ENCODE measurements at regions not wholly inside any gene's neighbourhood (a gene's known extent, or its start where the extent isn't known, plus 50 kb on each side); places are given as distances from the start of the nearest gene placed in this dataset.

DNA sequence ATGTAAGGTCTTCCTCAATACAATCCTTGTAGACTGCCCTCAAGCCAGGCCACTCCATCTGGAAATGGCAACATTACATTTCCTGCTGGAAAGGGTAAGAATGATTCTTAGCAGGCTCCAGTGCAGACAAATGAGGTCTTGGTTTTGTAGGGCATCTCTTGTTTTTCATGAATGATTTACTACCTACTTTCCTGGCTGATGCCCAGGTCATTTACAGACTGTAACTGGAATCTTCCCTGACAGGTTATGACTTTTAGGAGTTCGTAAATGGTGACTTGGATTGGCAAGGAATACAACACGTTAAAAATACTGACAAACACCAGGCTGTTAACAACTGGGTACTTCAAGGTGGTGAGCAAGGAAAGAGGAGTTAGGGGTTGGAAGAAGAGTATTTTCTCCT lies 510.5 kb upstream of the TNC start:
- DNase-seq, result no peak

DNA sequence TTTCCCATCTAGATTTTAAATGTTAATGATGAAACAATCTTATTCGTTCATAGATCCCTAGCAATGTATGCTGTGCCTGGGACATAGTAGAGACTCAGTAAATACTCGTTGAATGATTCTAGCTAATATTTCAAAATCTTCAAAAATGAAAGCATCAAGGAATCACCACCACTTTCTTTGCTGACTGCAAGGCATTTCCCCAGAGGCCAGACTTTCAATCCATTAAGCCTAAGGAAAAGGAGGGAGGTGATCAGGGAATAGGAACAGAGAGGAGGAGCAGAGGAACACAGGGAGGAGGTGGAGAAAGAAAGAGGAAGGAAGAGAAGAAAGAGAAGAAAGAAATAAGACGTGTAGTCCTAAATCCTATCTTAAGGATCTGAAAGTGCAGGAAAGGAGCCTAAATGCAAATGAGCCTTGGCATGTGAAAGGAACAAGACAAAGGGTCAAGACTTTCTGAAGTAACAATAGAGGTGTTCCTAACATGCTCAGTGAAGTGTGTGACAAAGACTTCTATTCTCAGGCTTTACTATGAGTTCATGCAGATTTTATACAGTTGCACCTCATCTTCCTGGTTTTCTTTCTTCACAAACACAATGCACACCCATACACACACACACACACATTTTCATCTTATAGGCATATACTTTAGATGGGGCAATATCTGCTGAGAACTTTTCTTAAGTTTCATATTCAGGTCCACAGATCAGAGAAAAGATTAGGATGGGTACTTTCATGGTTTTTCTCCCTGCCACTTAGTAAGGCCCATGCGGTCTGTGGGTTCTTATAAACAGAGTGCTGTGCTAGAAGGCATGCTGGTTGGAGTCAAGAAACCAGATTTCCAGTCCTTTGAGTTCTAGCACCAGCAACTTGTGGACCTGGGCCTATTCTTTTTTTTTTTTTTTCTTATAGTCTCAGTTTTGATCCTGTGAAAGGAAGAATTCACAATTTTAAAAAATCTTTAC lies 512.2 kb upstream of the TNC start:
- DNase-seq, result no peak

DNA sequence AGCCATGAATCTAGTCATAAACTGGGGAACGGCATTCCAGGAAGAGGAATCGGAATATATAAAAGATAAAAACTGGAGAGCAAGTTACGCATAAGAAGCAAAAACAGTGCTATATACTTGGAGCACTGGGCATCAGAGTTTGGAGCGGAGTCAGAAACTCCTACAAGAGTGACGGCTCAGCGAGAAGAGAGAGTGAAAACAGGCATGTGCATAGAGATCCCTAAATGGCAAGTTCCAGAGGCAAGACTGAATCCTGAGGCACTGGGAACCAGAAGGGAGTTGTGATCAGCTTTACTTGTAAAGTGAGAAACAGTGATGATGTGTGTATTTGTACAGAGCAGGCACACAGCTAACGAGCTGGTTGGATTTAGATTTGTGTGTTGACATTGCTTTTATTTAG lies 514.4 kb upstream of the TNC start:
- no peak for DNase-seq

DNA sequence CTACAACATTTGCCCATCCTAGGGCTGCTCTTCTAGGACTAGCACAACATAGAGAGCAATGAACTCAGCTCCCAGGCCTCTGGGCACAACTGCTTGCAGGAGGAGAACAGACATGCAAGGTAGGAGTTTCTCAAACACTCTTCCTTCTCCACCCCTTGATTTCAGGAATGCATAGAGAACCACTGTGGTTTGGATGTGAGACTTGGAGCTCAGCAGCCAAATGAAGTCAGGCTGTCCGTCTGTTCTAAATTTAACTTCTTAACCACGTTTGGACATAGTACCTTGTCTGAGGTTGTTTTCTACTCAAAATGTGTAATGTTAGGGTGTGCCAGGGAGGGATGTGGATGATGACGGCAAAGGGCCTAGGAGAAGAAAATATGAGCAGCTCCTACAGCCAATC lies 515.1 kb upstream of the TNC start:
- no peak for DNase-seq

DNA sequence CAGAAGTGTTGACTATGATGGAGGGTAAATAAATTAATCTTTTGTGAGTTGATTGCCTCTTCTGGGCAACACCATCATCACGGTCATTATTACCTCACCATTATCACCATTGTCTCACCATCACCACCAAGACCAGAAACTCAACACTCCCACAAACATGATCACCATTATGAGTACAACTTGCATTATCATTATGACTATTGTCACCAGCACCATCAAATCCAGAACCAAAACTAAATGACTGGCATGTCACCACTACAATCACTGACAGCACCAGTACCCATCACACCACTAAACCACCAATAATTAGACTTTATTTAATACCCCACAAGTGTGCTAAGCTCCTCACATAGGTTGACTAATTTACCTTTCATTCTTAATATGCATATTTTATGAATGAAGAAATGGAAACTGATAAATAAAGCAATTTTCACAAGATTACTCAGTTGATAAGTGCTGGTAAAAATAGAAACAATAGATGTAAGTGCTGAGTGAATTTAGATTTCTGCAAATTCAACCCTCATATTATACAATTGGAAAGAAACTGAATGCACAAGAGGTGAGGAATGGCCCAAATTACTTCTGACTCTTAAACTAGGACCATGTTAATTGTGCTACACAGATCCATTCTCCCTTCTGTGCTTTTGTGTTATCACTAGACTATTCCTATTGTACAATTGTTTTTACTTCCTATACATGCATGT lies 517.8 kb upstream of the PAPPA start:
- DNase-seq, result no peak

DNA sequence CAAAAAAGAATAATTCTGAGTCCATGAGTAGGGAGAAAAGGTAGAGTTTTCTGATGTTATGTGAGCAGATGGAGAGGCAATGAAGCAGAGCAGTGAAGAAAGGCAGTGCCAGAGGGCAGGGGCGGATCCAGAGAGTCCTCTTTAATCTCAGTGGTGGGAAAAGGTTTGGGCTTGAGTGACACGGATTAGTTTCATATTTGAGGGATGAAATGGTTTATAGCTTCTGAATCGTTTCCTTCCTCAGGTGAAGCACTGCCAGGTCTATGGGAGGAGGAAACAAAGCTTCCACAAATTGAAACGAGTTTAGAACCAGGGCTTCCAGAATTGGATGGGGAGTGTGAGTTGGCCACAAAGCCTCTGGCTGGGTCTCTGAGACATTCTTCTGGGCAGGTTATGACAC lies 517.0 kb upstream of the PAPPA start:
- no peak for DNase-seq

DNA sequence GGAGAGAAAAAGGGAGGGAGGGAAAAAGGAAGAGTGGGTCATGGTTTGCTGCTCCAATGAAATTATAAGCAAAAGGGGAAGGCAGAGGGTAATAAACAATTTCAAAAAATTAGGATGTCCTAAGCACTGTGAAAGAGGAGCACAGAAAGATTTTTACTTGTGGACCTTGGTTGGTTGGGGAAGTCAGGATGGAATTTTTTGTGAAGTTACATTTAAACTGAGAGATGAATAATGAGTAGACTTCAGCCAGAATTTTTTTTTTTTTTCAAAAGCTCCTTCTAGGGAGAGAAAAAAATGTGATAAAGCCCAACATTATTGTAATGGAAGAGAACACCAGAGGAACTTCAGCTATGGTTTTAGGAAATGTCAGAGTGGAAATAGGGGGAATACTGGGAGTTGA lies 515.9 kb upstream of the PAPPA start:
- no peak for DNase-seq

DNA sequence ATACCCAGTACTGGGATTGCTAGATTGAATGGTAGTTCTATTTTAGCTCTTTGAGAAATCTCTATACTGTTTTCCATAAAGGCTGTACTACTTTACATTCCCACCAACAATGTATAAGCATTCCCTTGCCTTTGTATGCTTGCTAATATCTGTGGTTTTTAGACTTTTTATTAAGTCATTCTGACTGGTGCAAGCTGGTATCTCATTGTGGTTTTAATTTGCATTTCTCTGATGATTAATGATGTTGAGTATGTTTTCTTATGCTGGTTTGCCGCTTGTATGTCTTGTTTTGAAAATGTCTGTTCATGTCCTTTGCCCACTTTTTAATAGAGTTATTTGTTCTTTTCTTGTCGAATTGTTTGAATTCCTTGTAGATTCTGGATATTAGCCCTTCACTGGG lies 512.7 kb upstream of the PAPPA start:
- no peak for DNase-seq

DNA sequence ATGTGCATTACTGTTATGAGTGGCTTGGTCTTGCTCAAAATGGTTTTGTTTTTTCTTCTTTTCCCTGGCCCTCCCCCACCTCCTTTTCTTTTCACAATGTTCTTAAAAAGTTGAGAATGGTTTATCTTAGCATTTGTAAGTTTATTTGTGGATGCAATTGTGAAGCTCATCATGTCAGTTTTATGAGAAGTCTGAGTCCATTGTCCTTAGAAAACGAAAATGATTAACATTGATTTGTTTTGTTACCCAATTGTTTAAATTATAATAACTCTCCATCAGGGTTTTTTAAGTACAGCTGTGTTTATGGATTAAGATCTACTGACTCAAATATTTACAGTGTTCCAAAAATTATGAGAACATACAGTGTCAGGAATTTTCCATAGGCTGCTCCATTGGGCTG lies 511.3 kb upstream of the PAPPA start:
- no peak for DNase-seq

DNA sequence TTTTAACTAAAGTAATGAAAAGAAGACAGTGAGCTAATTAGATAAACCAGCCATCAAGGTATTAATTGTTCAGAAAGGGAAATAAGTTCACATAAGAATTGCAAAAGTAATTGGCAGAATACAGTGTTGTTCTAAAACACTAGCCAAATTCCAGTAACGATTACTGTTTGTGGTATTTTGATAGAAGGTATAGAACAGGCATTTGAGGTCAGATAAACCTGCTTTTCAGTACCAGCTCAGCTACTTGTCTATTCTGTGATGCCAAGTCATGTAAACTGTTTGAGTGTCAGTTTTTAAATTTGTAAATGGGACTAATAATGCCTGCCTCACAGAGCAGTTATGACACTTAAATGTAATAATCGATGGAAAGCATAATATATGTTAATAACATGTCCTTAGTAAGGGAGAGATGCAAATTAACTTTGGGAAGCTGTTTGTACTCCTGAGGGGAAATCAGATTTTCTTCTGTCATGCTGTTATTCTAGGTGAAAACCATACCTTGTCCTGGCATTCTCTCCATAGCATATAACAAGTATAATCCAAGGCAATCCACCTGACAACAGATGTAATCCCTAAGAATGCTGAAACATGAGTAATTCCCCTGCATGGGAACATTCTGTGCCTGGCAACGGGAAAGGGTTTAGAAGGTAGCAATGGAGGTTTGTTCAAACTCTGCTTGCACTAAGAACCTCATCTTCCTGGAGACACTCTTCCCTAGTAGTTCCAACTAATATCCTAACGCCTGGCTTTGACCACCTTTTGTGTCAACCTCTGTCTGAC lies 509.5 kb upstream of the PAPPA start:
- no peak for DNase-seq

DNA sequence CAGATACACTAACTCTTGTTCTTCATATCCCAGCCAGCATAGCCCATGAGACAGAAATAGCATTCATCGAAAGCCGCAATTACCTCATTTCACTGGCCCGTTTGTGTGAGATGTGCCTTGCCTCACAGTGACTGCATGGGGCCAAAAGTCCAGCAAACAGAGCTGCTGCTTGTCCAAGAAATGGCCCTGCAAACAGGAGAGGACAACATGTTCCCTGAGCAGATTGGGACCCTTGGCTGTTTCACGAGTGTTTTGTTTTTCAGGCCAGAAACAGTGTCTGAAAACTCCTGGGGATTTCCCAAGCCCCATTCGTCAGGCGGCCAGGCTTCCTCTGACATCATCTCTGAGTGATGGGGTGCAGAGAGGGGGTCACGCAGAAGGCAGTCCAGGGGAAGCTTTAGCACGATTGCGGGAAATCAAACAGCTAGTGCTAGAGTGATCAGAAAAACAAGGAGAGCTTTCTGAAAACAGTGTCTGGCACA lies 503.6 kb upstream of the PAPPA start:
- DNase-seq, result no peak

DNA sequence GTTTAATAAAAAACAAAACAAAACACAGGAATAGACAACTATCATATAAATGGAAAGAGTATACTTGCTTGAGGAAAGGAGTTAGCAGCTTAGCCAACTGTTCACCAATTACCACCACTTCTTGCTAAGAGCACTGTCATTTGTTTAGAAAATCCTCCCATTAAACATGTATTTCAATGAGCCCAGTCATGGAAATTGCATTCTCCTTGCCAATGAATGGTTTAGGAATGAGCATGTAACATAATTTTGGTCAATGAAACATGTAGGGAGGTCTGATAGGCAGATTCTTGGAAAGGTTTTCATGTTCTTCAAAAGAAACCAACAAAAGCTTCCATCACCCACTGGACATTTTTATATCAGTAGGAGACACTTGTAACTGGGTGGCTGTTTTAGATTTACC lies 502.8 kb upstream of the PAPPA start:
- no peak for DNase-seq

DNA sequence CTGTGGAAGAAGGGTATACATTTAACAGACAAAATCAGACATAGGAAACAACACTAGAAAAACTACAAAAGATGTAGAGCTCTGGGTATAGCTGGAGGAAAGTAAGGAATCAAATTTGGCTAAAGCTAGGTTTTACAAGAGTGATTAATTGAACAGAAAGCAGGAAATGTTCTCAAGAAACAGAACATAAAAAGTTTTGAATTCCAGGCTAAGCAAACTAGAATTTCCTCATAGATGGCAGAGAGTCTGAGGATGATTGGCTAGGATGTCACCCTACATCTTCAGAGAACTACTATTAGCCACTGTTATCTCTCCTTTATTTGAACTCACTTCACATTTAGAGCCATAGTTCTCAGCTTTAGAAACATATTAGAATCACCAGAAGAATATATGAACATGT lies 502.1 kb upstream of the PAPPA start:
- no peak for DNase-seq

DNA sequence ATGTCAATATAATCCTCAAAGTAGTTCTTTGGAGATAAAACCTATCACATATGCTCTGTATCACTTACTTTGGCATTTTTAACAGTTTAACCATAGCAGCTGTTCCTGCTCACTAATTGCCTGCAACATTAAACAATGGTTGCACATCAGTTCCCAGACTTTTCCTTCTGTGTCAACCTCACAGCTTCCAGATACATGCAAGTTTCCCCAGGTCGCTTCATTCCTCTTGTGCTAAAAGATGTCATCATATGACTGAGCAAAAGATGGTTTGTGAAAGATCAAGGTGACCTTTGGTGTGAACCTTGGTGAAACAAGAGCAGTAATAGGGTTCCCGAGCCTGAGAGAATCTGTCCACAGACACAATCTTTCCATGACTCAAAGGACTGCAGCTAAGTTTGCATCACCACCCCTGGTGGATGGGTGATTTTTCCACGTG lies 500.4 kb upstream of the PAPPA start:
- DNase-seq, result no peak

DNA sequence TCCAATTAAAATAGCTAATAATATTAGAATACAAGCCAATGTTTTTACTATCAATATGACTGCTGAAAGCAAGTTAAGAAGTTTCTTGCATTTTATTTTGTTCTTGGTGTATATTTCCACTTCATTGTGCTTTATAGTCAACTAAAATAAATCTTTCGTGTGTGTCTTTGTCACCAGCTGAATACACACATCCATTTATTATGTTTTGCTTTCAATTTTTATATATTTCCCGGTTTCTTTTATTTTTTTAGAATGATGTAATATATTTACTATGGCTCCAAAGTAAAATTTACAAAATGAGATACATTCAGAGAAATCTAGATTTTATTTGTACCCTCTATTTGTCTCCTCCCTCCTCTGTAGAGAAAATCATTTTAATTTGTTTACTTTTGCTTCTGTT lies 495.9 kb upstream of the PAPPA start:
- DNase-seq, result no peak

DNA sequence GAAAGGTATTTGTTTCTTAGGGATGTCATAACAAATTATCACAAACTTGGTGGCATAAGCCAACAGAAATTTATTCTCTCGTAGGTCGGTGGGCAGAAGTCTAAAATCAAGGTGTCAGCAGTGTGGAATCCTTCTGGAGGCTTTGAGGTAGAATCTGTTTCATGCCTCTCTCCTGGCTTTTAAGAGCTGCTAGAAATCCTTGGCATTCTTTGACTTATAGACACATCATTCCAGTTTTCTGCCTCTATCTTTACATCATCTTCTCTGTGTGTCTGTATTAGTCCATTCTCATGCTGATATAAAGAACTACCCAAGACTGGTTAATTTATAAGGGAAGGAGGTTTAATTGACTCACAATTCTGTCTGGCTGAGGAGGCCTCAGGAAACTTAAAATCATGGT lies 488.1 kb upstream of the PAPPA start:
- no peak for DNase-seq

DNA sequence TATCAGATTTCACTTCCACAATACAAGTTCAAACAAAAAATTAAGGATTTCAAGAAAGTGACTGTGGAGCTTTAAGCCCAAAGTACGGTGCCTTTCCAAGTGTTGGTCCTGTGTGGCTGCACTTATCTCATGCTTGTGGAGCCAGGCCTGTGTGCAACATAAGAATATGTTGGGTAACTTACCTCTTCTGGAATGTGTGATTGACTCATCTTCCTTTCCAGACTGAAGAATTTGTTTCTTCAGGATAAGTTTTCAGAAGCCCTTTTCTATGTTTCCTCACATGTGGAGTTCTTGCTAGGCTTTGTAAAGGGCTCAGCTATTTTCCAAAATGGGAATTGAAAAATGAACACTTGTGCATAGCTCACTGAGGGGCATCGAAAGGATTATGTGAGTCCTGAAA lies 485.1 kb upstream of the PAPPA start:
- DNase-seq, result no peak

DNA sequence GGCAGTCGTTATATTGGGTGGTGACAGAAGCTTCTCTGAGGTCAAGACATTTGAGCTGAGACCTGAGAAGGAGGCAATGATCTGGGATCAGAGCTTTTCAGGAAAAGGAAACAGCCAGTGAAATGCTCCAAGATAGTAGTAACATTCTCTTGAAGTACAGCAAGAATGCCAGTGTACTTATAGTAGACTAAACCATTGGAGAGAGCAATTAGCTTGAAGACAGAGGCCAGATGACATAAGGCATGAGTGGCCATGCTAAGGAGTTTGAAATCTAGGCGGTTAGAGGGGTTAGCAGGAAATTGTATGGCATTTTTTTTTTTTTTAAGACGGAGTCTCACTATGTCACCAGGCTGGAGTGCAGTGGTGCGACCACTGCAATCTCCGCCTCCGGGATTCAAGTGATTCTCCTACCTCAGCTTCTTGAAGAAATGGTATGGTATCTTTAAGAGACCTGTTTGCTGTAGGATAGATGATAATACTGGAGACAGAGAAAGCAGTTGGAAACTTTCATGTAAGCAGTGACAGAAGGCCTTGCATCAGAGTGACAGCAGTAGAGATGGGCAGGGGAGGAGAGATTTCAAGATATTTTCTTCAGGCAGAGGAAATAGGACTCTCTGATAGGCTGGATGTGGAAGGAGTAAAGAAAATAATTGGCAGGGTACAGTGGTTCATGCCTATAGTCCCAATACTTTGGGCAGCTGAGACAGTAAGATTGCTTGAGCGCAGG lies 482.2 kb upstream of the PAPPA start:
- no peak for DNase-seq

DNA sequence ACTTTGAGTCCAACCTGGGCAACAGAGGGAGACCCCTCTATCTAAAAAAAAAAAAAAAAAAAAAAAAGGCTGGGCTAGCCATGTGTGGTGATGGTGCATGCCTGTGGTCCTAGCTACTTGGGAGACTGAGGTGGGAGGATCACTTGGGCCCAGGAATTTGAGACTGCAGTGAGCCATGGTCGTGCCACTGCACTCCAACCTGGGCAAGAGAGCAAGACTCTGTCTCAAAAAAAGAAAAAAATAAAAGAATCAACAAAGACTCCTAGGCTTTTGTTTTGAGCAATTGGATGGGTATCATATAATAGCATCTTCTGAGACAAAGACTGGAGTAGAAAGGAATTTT lies 481.7 kb upstream of the PAPPA start:
- no peak for DNase-seq

DNA sequence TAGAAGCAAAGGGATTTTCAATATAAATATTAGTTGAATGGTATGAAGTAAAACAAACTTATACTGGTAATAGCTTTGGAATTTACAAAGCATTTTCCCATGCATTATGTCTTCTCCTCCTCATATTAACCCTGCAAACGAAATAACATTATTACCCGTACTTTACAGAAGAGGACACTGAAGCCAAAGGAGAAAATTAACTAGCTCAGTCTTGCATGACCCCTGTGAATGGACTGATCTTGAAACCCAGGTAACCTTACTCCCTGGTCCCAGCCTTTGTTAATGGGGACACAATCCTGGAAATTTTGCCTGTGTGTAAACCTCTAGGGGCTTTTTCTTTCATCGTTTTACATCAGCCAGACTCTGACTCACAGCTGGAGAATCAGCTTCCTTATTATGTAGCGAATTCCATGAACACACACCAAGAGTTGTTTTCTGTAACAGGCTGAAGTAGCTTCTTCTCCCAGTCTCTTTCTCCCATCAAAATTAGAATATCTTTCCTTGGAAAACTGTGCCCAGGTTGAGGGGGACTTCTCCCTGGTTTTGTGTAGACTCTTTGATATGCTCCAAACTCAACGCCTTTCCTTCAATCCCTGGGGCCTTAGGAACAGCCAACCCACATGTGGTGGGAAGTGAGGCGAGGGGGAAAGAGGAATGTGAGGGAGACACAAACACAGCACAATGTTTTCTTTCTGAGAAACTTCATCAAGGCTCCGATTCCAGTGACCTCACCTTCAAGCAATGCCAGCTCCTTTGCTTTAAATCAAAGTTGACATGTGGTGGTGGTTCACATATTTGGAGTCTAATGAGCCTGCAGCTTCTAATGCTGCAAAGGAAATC lies 480.9 kb upstream of the PAPPA start:
- DNase-seq, result no peak

DNA sequence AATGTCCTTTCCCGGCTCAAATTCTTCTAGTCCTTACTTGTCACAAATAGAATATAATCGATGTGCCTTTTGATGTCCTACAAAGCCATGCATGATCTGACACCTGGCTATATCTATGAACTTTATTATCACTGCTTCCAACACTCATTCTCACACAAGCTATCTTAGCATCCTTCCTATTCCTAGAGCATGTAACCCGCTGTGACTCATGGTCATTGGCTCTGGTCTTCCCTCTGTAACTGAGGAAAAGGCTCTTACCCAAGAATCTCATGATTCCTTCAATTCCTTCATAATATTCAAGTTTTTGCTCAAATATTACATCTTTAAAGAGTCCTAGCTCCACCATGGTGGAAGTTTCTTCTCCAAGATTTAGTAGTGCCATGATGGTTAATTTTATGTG lies 480.0 kb upstream of the PAPPA start:
- DNase-seq, result no peak

DNA sequence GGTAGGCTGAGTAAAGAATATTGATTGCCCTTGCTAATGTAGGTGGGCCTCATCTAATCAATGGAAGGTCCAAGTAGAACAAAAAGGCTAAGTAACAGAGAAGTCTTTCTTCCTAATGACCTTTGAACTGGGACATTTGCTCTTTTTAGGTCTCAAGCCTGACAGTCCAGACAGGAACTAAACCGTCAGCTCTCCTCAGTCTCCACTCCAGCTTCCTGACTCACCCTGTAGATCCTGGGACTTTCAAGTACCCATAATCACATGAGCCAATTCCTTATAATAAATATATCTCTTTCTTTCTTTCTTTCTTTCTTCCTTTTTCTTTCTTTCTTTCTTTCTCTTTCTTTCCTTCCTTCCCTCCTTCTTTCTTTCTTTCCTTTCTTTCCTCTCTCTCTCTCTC lies 479.5 kb upstream of the PAPPA start:
- DNase-seq, result no peak
